ENCODE measurements at regions not wholly inside any gene's neighbourhood (a gene's known extent, or its start where the extent isn't known, plus 50 kb on each side); places are given as distances from the start of the nearest gene placed in this dataset.
"Not testable (repeated sequence)": the region's sequence is repeated elsewhere in the genome, so short reads cannot be mapped to it uniquely, and the experiment has no call there.

GRCh38 chr1:4066860-4067599 is 167.0 kb upstream of the C1orf174 start:
- no peak overlapping the region for H3K27ac ChIP-seq (ENCODE audit: low read depth, low read length)
- no peaks in the 10 kb centered on the region for H3K36me3 ChIP-seq (ENCODE audit: control insufficient read depth, insufficient read depth, low read length)
- no peak overlapping the region for H3K4me3 ChIP-seq (ENCODE audit: low read depth, low read length)
- no peaks in the 10 kb centered on the region for H3K9me3 ChIP-seq (ENCODE audit: control insufficient read depth, insufficient read depth, low read depth, low read length)
- peaks cover 32% of the 10 kb centered on the region for H3K4me1 ChIP-seq (ENCODE audit: control insufficient read depth, insufficient read depth, low read length)
- no peaks in the 10 kb centered on the region; the same call in 1 of the 2 replicates for H3K27me3 ChIP-seq (ENCODE audit: control insufficient read depth, insufficient read depth, low read length)
- H3K9ac ChIP-seq (ENCODE audit: low read length), result no peak overlapping the region

- Histone ChIP-seq H3K9ac (ENCODE audit: low read length) (no peak overlapping the region), H3K4me1 (ENCODE audit: control insufficient read depth, insufficient read depth, low read length) (peaks cover 40% of the 10 kb centered on the region), H3K9me3 (ENCODE audit: control insufficient read depth, insufficient read depth, low read depth, low read length) (no peaks in the 10 kb centered on the region), H3K4me3 (ENCODE audit: low read depth, low read length) (no peak overlapping the region), H3K27me3 (ENCODE audit: control insufficient read depth, insufficient read depth, low read length) (no peaks in the 10 kb centered on the region; the same call in 1 of the 2 replicates), H3K27ac (ENCODE audit: low read depth, low read length) (no peak overlapping the region), H3K36me3 (ENCODE audit: control insufficient read depth, insufficient read depth, low read length) (no peaks in the 10 kb centered on the region)
These were observed 168.0 kb upstream of the C1orf174 start for GRCh38 chr1:4068076-4068475.

GRCh38 chr1:4071653-4072052 is 171.6 kb upstream of the C1orf174 start:
- Histone ChIP-seq H3K36me3 (ENCODE audit: control insufficient read depth, insufficient read depth, low read length) (no peaks in the 10 kb centered on the region), H3K4me3 (ENCODE audit: low read depth, low read length) (no peak overlapping the region), H3K27me3 (ENCODE audit: control insufficient read depth, insufficient read depth, low read length) (no peaks in the 10 kb centered on the region; the same call in 1 of the 2 replicates), H3K27ac (ENCODE audit: low read depth, low read length) (no peak overlapping the region), H3K9me3 (ENCODE audit: control insufficient read depth, insufficient read depth, low read depth, low read length) (no peaks in the 10 kb centered on the region), H3K4me1 (ENCODE audit: control insufficient read depth, insufficient read depth, low read length) (peaks cover 43% of the 10 kb centered on the region), H3K9ac (ENCODE audit: low read length) (no peak overlapping the region)

DNA sequence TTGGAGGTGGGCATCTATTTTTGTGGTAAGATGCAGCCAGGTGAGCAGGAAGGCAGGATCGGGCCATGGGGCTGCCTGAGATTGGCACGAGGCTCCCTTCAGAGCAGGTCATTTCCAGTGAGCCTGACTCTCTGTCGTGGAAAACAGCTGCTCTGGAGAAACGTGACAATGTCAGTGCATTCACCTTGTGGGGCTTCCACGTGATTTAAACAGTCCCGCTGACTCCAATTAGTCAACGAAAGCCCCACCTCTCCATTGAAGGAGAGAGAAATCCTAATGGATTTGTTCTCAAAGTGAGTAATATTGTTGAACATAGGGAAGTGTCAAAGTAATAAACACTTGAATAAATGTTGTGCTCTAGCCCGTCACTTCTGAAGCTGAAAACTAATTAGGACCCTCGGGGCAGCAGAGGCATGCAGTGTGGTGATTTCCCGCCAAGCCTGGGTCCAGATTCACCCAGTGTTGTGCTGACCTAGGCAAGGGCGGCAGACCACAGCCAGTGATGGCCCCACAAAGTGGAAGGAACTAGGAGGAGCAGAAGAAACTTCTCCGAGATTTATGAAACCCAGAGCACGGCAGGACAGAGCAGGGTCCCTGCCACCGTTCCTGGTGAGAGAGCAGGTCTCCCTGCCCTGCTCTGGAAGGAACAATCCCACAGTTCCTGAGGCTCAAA is 172.5 kb upstream of the C1orf174 start:
- no peaks in the 10 kb centered on the region for H3K9me3 ChIP-seq (ENCODE audit: control insufficient read depth, insufficient read depth, low read depth, low read length)
- H3K4me1 ChIP-seq (ENCODE audit: control insufficient read depth, insufficient read depth, low read length), result peaks cover 43% of the 10 kb centered on the region
- no peak overlapping the region for H3K27ac ChIP-seq (ENCODE audit: low read depth, low read length)
- H3K36me3 ChIP-seq (ENCODE audit: control insufficient read depth, insufficient read depth, low read length), result no peaks in the 10 kb centered on the region
- no peak overlapping the region for H3K4me3 ChIP-seq (ENCODE audit: low read depth, low read length)
- H3K9ac ChIP-seq (ENCODE audit: low read length), result no peak overlapping the region
- H3K27me3 ChIP-seq (ENCODE audit: control insufficient read depth, insufficient read depth, low read length), result no peaks in the 10 kb centered on the region; the same call in 1 of the 2 replicates

DNA sequence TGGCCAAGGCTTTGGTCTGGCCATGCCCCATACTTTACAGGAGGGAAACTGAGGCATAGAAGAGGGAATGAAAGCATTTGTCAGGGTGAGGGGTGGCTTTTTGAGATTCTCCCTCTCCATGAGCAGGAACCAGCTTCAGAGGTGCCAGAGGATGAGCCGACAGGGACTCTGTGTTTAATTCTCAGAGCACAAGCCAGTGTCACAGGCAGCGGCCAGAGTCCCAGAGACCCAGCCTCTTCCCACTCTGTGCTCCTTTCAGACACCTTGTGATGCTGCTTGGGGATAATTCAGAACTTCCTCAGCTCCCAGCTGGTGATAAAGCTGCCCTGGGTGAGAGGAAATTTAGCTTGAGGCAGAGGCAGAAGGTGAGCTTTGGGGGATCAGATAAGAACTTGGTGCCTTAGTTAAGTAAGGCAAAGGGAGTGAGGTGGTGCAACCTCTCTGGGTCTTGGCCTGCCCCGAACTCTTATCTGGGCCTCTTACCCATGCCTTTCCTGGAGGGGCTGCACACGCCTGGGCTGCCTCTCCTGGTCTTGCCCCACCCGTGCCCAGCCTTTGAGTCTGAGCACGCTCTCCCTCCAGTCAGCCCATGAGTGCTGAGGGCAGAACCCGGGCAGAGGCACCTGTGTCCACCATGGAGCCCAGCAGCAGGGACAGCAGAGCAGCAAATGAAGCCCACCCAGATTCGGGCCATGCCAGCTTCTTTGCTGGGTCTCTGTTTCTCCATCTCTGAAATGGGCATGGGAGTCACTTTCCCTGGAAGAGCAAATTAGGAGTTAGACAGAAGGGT is 175.6 kb upstream of the C1orf174 start:
- no peak overlapping the region for H3K4me3 ChIP-seq (ENCODE audit: low read depth, low read length)
- H3K4me1 ChIP-seq (ENCODE audit: control insufficient read depth, insufficient read depth, low read length), result peaks cover 18% of the 10 kb centered on the region
- no peaks in the 10 kb centered on the region for H3K36me3 ChIP-seq (ENCODE audit: control insufficient read depth, insufficient read depth, low read length)
- peaks cover 13% of the 10 kb centered on the region; the same call in 1 of the 2 replicates for H3K9me3 ChIP-seq (ENCODE audit: control insufficient read depth, insufficient read depth, low read depth, low read length)
- no peak overlapping the region for H3K9ac ChIP-seq (ENCODE audit: low read length)
- no peak overlapping the region for H3K27ac ChIP-seq (ENCODE audit: low read depth, low read length)
- no peaks in the 10 kb centered on the region; the same call in 1 of the 2 replicates for H3K27me3 ChIP-seq (ENCODE audit: control insufficient read depth, insufficient read depth, low read length)

DNA sequence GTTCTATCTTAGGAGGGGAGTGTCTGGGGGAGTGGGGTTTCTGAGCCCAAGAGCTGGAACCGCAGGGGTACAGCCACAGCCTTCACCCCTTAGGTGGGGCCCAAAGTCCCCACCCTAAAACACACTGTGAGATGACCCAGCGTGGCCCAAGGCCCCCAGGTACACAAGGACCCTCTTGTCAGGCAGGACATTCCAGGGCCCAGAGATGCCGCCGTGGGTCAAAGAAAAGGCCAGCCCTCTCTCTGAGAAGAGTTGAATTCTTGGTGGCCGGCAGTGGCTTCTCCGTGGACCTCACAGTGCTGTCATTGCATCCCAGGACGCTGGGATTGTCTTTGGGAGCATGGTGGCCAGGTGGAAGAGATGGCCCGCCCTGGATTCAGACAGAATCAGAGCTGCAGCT is 176.3 kb upstream of the C1orf174 start:
- no peak overlapping the region for H3K9ac ChIP-seq (ENCODE audit: low read length)
- H3K4me1 ChIP-seq (ENCODE audit: control insufficient read depth, insufficient read depth, low read length), result peaks cover 12% of the 10 kb centered on the region
- peaks cover 20% of the 10 kb centered on the region for H3K9me3 ChIP-seq (ENCODE audit: control insufficient read depth, insufficient read depth, low read depth, low read length)
- H3K36me3 ChIP-seq (ENCODE audit: control insufficient read depth, insufficient read depth, low read length), result no peaks in the 10 kb centered on the region
- no peak overlapping the region for H3K4me3 ChIP-seq (ENCODE audit: low read depth, low read length)
- no peak overlapping the region for H3K27ac ChIP-seq (ENCODE audit: low read depth, low read length)
- H3K27me3 ChIP-seq (ENCODE audit: control insufficient read depth, insufficient read depth, low read length), result no peaks in the 10 kb centered on the region; the same call in 1 of the 2 replicates

DNA sequence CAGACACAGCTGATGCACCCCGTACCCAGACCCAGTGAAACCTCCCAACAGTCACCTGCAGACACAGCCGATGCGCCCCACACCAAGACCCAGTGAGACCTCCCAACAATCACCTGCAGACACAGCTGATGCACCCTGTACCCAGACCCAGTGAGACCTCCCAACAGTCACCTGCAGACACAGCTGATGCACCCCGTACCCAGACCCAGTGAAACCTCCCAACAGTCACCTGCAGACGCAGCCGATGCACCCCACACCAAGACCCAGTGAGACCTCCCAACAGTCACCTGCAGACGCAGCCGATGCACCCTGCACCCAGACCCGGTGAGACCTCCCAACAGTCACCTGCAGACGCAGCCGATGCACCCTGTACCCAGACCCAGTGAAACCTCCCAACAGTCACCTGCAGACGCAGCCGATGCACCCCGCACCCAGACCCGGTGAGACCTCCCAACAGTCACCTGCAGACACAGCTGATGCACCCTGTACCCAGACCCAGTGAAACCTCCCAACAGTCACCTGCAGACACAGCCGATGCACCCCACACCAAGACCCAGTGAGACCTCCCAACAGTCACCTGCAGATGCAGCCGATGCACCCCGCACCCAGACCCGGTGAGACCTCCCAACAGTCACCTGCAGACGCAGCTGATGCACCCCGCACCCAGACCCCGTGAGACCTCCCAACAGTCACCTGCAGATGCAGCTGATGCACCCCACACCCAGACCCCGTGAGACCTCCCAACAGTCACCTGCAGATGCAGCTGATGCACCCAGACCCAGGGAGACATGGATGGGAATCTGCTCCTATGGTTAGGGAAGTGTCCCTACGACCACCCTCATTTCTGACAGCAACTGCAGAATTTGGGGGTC is 178.3 kb upstream of the C1orf174 start:
- H3K9ac ChIP-seq (ENCODE audit: low read length); H3K36me3 ChIP-seq (ENCODE audit: control insufficient read depth, insufficient read depth, low read length); H3K4me3 ChIP-seq (ENCODE audit: low read depth, low read length); H3K4me1 ChIP-seq (ENCODE audit: control insufficient read depth, insufficient read depth, low read length); H3K27ac ChIP-seq (ENCODE audit: low read depth, low read length); H3K27me3 ChIP-seq (ENCODE audit: control insufficient read depth, insufficient read depth, low read length): not testable (repeated sequence)
- H3K9me3 ChIP-seq (ENCODE audit: control insufficient read depth, insufficient read depth, low read depth, low read length), result peaks cover 25% of the 10 kb centered on the region

DNA sequence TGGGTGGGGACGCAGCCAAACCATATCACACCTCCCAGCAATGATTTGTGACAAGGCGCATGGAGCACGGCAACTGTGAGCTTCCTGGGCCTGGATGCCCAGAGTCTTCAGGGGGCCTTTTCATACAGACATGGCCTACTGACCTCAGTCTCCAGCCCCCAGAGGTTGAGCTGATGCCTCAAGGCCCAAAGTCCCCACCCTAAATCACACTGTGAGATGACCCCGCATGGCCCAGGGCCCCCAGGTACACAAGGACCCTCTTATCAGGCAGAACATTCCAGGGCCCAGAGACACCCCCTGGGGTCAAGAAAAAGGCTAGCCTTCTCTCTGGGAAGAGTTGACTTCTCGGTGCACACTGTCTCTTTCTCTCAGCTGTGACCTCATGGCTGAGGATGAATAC is 179.7 kb upstream of the C1orf174 start:
- Histone ChIP-seq H3K36me3 (ENCODE audit: control insufficient read depth, insufficient read depth, low read length) (no peaks in the 10 kb centered on the region), H3K27me3 (ENCODE audit: control insufficient read depth, insufficient read depth, low read length) (no peaks in the 10 kb centered on the region), H3K4me1 (ENCODE audit: control insufficient read depth, insufficient read depth, low read length) (no peaks in the 10 kb centered on the region), H3K9ac (ENCODE audit: low read length) (no peak overlapping the region), H3K27ac (ENCODE audit: low read depth, low read length) (no peak overlapping the region), H3K4me3 (ENCODE audit: low read depth, low read length) (no peak overlapping the region), H3K9me3 (ENCODE audit: control insufficient read depth, insufficient read depth, low read depth, low read length) (peaks cover 25% of the 10 kb centered on the region)

- Histone ChIP-seq H3K9ac (ENCODE audit: low read length) (no peak overlapping the region), H3K4me1 (ENCODE audit: control insufficient read depth, insufficient read depth, low read length) (no peaks in the 10 kb centered on the region), H3K9me3 (ENCODE audit: control insufficient read depth, insufficient read depth, low read depth, low read length) (peaks cover 25% of the 10 kb centered on the region), H3K27ac (ENCODE audit: low read depth, low read length) (no peak overlapping the region), H3K27me3 (ENCODE audit: control insufficient read depth, insufficient read depth, low read length) (no peaks in the 10 kb centered on the region), H3K36me3 (ENCODE audit: control insufficient read depth, insufficient read depth, low read length) (no peaks in the 10 kb centered on the region), H3K4me3 (ENCODE audit: low read depth, low read length) (no peak overlapping the region)
These were observed 182.0 kb upstream of the C1orf174 start for GRCh38 chr1:4081806-4082711.

All from HUES6 (cell line).